ENCODE measurements at regions not wholly inside any gene's neighbourhood (a gene's known extent, or its start where the extent isn't known, plus 50 kb on each side); places are given as distances from the start of the nearest gene placed in this dataset.

GRCh38 chr1:218945050-218945449, 228.6 kb upstream of the LYPLAL1 start:
- TF ChIP-seq CTCF (conservative IDR thresholded peaks at IDR 0.05; ENCODE audit: low read depth, low read length) (no peak), EZH2 (IDR thresholded peaks at IDR 0.05; ENCODE audit: low read length, unreplicated experiment) (no peak)
